ENCODE measurements at regions not wholly inside any gene's neighbourhood (a gene's known extent, or its start where the extent isn't known, plus 50 kb on each side); places are given as distances from the start of the nearest gene placed in this dataset.
A peak's percentile ranks its signal among the peaks of the same experiment; 100 is the strongest.

- no peak overlapping the region for H3K4me3 ChIP-seq (ENCODE audit: low read depth, low read length)
- DNase-seq (ENCODE audit: low read depth): no peak
- TF ChIP-seq CTCF (conservative IDR thresholded peaks at IDR 0.05; ENCODE audit: low read depth, low read length): no peak
Measured at GRCh38 chr5:124287813-124288212, 458.6 kb downstream of the ZNF608 start.

- no peak overlapping the region for H3K4me3 ChIP-seq (ENCODE audit: low read depth, low read length)
- no peak for DNase-seq (ENCODE audit: low read depth)
- no peak for TF ChIP-seq CTCF (conservative IDR thresholded peaks at IDR 0.05; ENCODE audit: low read depth, low read length)
Measured at GRCh38 chr5:124285733-124286132, 460.7 kb downstream of the ZNF608 start.

- TF ChIP-seq CTCF (conservative IDR thresholded peaks at IDR 0.05; ENCODE audit: low read depth, low read length): no peak
- no peak overlapping the region for H3K4me3 ChIP-seq (ENCODE audit: low read depth, low read length)
- no peak for DNase-seq (ENCODE audit: low read depth)
Measured at GRCh38 chr5:124285071-124285470, 461.4 kb downstream of the ZNF608 start.

GRCh38 chr5:124283031-124283430, 463.4 kb downstream of the ZNF608 start:
- peak; percentile 27 for DNase-seq (ENCODE audit: low read depth)
- no peak overlapping the region for H3K4me3 ChIP-seq (ENCODE audit: low read depth, low read length)
- TF ChIP-seq CTCF (conservative IDR thresholded peaks at IDR 0.05; ENCODE audit: low read depth, low read length): no peak

GRCh38 chr5:124280079-124280478, 466.4 kb downstream of the ZNF608 start:
- no peak for DNase-seq (ENCODE audit: low read depth)
- no peak for TF ChIP-seq CTCF (conservative IDR thresholded peaks at IDR 0.05; ENCODE audit: low read depth, low read length)
- no peak overlapping the region for H3K4me3 ChIP-seq (ENCODE audit: low read depth, low read length)

GRCh38 chr5:124279146-124279876, 467.1 kb downstream of the ZNF608 start:
- TF ChIP-seq CTCF (conservative IDR thresholded peaks at IDR 0.05; ENCODE audit: low read depth, low read length): no peak
- H3K4me3 ChIP-seq (ENCODE audit: low read depth, low read length): no peak overlapping the region
- no peak for DNase-seq (ENCODE audit: low read depth)

- no peak for TF ChIP-seq CTCF (conservative IDR thresholded peaks at IDR 0.05; ENCODE audit: low read depth, low read length)
- H3K4me3 ChIP-seq (ENCODE audit: low read depth, low read length): no peak overlapping the region
- no peak for DNase-seq (ENCODE audit: low read depth)
Measured at GRCh38 chr5:124278636-124279035, 467.8 kb downstream of the ZNF608 start.

Data from choroid plexus epithelial cell (primary cell).